Mesendoderm (in vitro differentiated cells): ENCODE measurements at regions not wholly inside any gene's neighbourhood (a gene's known extent, or its start where the extent isn't known, plus 50 kb on each side); places are given as distances from the start of the nearest gene placed in this dataset.

Experiments used
- DNase-seq: peaks from one replicate; pipeline ENCODE4 v3.0.0; 2013
- H2AK5ac ChIP-seq: 2 replicates; pipeline ENCODE4 v1.6.1; 2013; ENCODE audit warnings: low read length, inconsistent platforms
- H2BK120ac ChIP-seq: 2 replicates; pipeline ENCODE4 v1.6.1; 2013; ENCODE audit warnings: low read depth, mild to moderate bottlenecking, low read length, moderate library complexity, mixed read lengths
- H2BK15ac ChIP-seq: replicated peaks from 2 replicates; pipeline ENCODE4 v1.6.1; 2013; ENCODE audit warnings: low read depth, mild to moderate bottlenecking, moderate library complexity
- H2BK5ac ChIP-seq: 2 replicates; pipeline ENCODE4 v1.6.1; 2013; ENCODE audit warnings: low read length, inconsistent platforms
- H3K18ac ChIP-seq: 2 replicates; pipeline ENCODE4 v1.6.1; 2013; ENCODE audit warnings: mild to moderate bottlenecking, low read length, mixed read lengths
- H3K23ac ChIP-seq: one replicate; pipeline ENCODE4 v1.6.1; 2013; ENCODE audit warnings: low read length
- H3K27ac ChIP-seq: 2 replicates; pipeline ENCODE4 v1.5.1; 2013; ENCODE audit warnings: low read depth, mild to moderate bottlenecking, inconsistent platforms, low read length, moderate library complexity
- H3K27me3 ChIP-seq: 2 replicates; pipeline ENCODE4 v1.6.1; 2013; ENCODE audit warnings: low read length, control low read depth, mild to moderate bottlenecking, inconsistent platforms; ENCODE audit not compliant: insufficient read depth, poor library complexity
- H3K36me3 ChIP-seq: 2 replicates; pipeline ENCODE4 v1.6.1; 2013; ENCODE audit warnings: low read length, inconsistent platforms; ENCODE audit not compliant: control insufficient read depth, insufficient read depth
- H3K4ac ChIP-seq: one replicate; pipeline ENCODE4 v1.6.1; 2013; ENCODE audit warnings: low read depth, mild to moderate bottlenecking, low read length, moderate library complexity
- H3K4me1 ChIP-seq: 2 replicates; pipeline ENCODE4 v1.6.1; 2013; ENCODE audit warnings: low read depth, low read length, inconsistent platforms; ENCODE audit not compliant: control insufficient read depth
- H3K4me2 ChIP-seq: 2 replicates; pipeline ENCODE4 v1.6.1; 2013; ENCODE audit warnings: low read length
- H3K4me3 ChIP-seq: 2 replicates; pipeline ENCODE4 v1.5.1; 2013; ENCODE audit warnings: mild to moderate bottlenecking, low read length
- H3K56ac ChIP-seq: one replicate; pipeline ENCODE4 v1.6.1; 2013; ENCODE audit warnings: low read length
- H3K79me1 ChIP-seq: 2 replicates; pipeline ENCODE4 v1.6.1; 2013; ENCODE audit warnings: low read length, inconsistent platforms
- H3K79me2 ChIP-seq: 2 replicates; pipeline ENCODE4 v1.6.1; 2013; ENCODE audit warnings: mild to moderate bottlenecking, low read length; ENCODE audit not compliant: control insufficient read depth, insufficient read depth
- H3K9ac ChIP-seq: 2 replicates; pipeline ENCODE4 v1.6.1; 2013; ENCODE audit warnings: low read length, inconsistent platforms
- H4K5ac ChIP-seq: one replicate; pipeline ENCODE4 v1.6.1; 2013; ENCODE audit warnings: low read length
- H4K8ac ChIP-seq: one replicate; pipeline ENCODE4 v1.6.1; 2013; ENCODE audit warnings: low read depth, mild to moderate bottlenecking, control low read depth, low read length, moderate library complexity
- WGBS: extraction: QIAGEN DNeasy Blood & Tissue Kit; methylation state at CpG from one replicate; pipeline ENCODE4 v1.1.7; 2013; ENCODE audit warnings: low lambda C conversion rate, missing lambda C conversion rate; ENCODE audit not compliant: insufficient coverage; ENCODE audit errors: extremely low coverage; 5-methylcytosine and 5-hydroxymethylcytosine counted together

DNA sequence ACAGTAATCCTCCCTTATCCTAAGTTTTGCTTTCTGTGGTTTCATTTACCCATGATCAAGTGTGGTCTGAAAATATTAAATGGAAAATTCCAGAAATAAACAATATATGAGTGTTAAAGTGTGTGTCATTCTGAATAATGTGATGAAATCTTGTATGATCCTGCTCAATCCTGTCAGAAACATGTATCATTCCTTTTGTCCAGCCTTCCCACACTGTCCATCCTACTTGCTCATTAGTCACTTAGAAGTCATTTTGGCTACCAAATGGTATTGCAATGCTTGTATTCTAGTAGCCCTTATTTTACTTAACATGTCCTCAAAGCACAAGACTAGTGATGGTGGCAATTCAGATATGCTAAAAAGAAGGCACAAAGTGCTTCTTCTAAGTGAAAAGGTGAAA lies 1211.2 kb upstream of the SORCS1 start:
- H3K27me3 ChIP-seq: no peaks in the 10 kb centered on the region
- H3K4ac ChIP-seq: no peak overlapping the region
- no peaks in the 10 kb centered on the region for H3K79me2 ChIP-seq
- no peak overlapping the region for H2BK120ac ChIP-seq
- H2BK5ac ChIP-seq: no peak overlapping the region
- DNase-seq: no peak
- no peak overlapping the region for H4K8ac ChIP-seq
- H3K4me2 ChIP-seq: no peak overlapping the region
- H3K23ac ChIP-seq: no peak overlapping the region
- H3K9ac ChIP-seq: no peak overlapping the region
- no peak overlapping the region for H2AK5ac ChIP-seq
- H2BK15ac ChIP-seq: no peak overlapping the region
- H3K18ac ChIP-seq: no peak overlapping the region
- H3K27ac ChIP-seq: no peak overlapping the region
- H3K4me1 ChIP-seq: no peaks in the 10 kb centered on the region
- no peak overlapping the region for H4K5ac ChIP-seq
- H3K36me3 ChIP-seq: no peaks in the 10 kb centered on the region
- no peak overlapping the region for H3K56ac ChIP-seq
- no peak overlapping the region for H3K4me3 ChIP-seq
- no peaks in the 10 kb centered on the region for H3K79me1 ChIP-seq

- H3K36me3 ChIP-seq: no peaks in the 10 kb centered on the region
- DNase-seq: no peak
These were observed 1210.5 kb upstream of the SORCS1 start for GRCh38 chr10:108374991-108375390.

DNA sequence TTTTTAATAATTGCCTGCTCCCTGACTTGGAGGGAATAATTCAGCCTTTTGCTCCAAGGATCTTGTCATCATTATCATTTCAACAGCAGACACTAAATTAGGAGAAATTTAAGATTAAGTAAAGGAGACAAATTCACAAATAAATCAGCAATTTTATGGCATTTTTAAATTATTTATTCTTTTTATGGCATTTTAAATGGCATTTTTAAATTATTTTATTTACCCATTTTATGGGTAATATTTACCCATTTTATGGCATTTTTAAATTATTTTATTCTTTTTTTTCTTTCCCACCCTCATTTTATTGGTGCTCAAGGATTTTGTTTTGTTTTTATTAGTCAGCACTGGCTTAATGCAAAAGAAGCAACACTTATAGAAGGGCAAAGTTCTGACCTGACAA lies 1201.0 kb upstream of the SORCS1 start:
- H3K56ac ChIP-seq: no peak overlapping the region
- no peak overlapping the region for H3K4me3 ChIP-seq
- no peak overlapping the region for H3K18ac ChIP-seq
- H3K4me2 ChIP-seq: no peak overlapping the region
- DNase-seq: no peak
- H2BK5ac ChIP-seq: no peak overlapping the region
- no peak overlapping the region for H3K4ac ChIP-seq
- H2BK15ac ChIP-seq: no peak overlapping the region
- no peaks in the 10 kb centered on the region for H3K4me1 ChIP-seq
- H3K79me2 ChIP-seq: no peaks in the 10 kb centered on the region
- H2AK5ac ChIP-seq: no peak overlapping the region
- H3K9ac ChIP-seq: no peak overlapping the region
- no peaks in the 10 kb centered on the region for H3K79me1 ChIP-seq
- H3K27me3 ChIP-seq: no peaks in the 10 kb centered on the region
- no peak overlapping the region for H3K27ac ChIP-seq
- H3K36me3 ChIP-seq: no peaks in the 10 kb centered on the region
- no peak overlapping the region for H4K8ac ChIP-seq
- no peak overlapping the region for H2BK120ac ChIP-seq
- no peak overlapping the region for H3K23ac ChIP-seq
- no peak overlapping the region for H4K5ac ChIP-seq

More at GRCh38 chr10:108374991-108375390, 1210.5 kb upstream of the SORCS1 start:
- Histone ChIP-seq H2AK5ac (no peak overlapping the region), H3K79me1 (no peaks in the 10 kb centered on the region), H2BK120ac (no peak overlapping the region), H3K56ac (no peak overlapping the region), H4K5ac (no peak overlapping the region), H3K9ac (no peak overlapping the region), H4K8ac (no peak overlapping the region), H3K23ac (no peak overlapping the region), H3K4me3 (no peak overlapping the region), H3K18ac (no peak overlapping the region), H3K27ac (no peak overlapping the region), H3K4ac (no peak overlapping the region), H2BK5ac (no peak overlapping the region), H3K4me1 (no peaks in the 10 kb centered on the region), H3K27me3 (no peaks in the 10 kb centered on the region), H2BK15ac (no peak overlapping the region), H3K4me2 (no peak overlapping the region), H3K79me2 (no peaks in the 10 kb centered on the region)
- WGBS: no CpG with 5 or more reads among the region's 1 CpG

GRCh38 chr10:108363576-108363975 lies 1199.1 kb upstream of the SORCS1 start:
- Histone ChIP-seq H3K56ac (no peak overlapping the region), H3K27ac (no peak overlapping the region), H2AK5ac (no peak overlapping the region), H3K79me2 (no peaks in the 10 kb centered on the region), H3K23ac (no peak overlapping the region), H3K4me1 (no peaks in the 10 kb centered on the region), H4K8ac (no peak overlapping the region), H3K4me2 (no peak overlapping the region), H3K79me1 (no peaks in the 10 kb centered on the region), H3K27me3 (no peaks in the 10 kb centered on the region), H3K18ac (no peak overlapping the region), H3K4ac (no peak overlapping the region), H2BK5ac (no peak overlapping the region), H3K4me3 (no peak overlapping the region), H3K36me3 (no peaks in the 10 kb centered on the region), H2BK15ac (no peak overlapping the region), H4K5ac (no peak overlapping the region), H3K9ac (no peak overlapping the region), H2BK120ac (no peak overlapping the region)
- no CpG with 5 or more reads among the region's 4 CpGs for WGBS
- peak; percentile 63 for DNase-seq

DNA sequence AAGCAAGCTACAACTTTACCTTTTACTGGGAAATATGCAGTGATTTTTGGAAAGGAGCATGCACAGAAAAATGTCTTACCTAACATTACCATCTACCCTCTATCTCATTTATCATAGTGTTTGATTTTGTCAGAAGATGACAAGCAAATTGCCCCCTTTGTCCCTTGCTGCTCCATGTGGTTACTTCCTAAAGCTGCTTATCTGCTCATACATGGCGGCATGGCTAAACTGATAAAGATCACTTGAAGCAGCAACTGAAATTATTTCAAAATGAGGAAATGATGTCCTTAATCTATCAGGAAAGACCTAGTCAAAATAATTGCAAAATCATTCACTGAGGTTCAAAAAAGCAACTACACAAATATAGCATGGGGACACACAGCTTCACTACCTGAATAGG lies 1198.5 kb upstream of the SORCS1 start:
- Histone ChIP-seq H2AK5ac (no peak overlapping the region), H3K23ac (no peak overlapping the region), H3K4me1 (no peaks in the 10 kb centered on the region), H3K27ac (no peak overlapping the region), H3K4me2 (no peak overlapping the region), H3K18ac (no peak overlapping the region), H3K4me3 (no peak overlapping the region), H3K79me2 (no peaks in the 10 kb centered on the region), H2BK5ac (no peak overlapping the region), H4K8ac (no peak overlapping the region), H4K5ac (no peak overlapping the region), H3K27me3 (no peaks in the 10 kb centered on the region), H2BK120ac (no peak overlapping the region), H2BK15ac (no peak overlapping the region), H3K79me1 (no peaks in the 10 kb centered on the region), H3K36me3 (no peaks in the 10 kb centered on the region), H3K9ac (no peak overlapping the region), H3K4ac (no peak overlapping the region), H3K56ac (no peak overlapping the region)
- WGBS: no CpG with 5 or more reads among the region's 1 CpG
- DNase-seq: peak; percentile 8

- Histone ChIP-seq H4K5ac (no peak overlapping the region), H2BK5ac (no peak overlapping the region), H2AK5ac (no peak overlapping the region), H2BK15ac (no peak overlapping the region), H3K4me3 (no peak overlapping the region), H3K4ac (no peak overlapping the region), H3K9ac (no peak overlapping the region), H3K27ac (no peak overlapping the region), H3K36me3 (no peaks in the 10 kb centered on the region), H2BK120ac (no peak overlapping the region), H3K18ac (no peak overlapping the region), H4K8ac (no peak overlapping the region), H3K79me2 (no peaks in the 10 kb centered on the region), H3K79me1 (no peaks in the 10 kb centered on the region), H3K56ac (no peak overlapping the region), H3K4me1 (no peaks in the 10 kb centered on the region), H3K4me2 (no peak overlapping the region), H3K27me3 (no peaks in the 10 kb centered on the region), H3K23ac (no peak overlapping the region)
- WGBS: no CpG with 5 or more reads among the region's 2 CpGs
- DNase-seq: no peak
These were observed 1197.8 kb upstream of the SORCS1 start for GRCh38 chr10:108362296-108362695.
